ENCODE measurements at regions not wholly inside any gene's neighbourhood (a gene's known extent, or its start where the extent isn't known, plus 50 kb on each side); places are given as distances from the start of the nearest gene placed in this dataset.

- TF ChIP-seq POLR2AphosphoS5 (IDR thresholded peaks at IDR 0.05; ENCODE audit: borderline replicate concordance, low read depth, low read length): no peak
- TF ChIP-seq EZH2 (IDR thresholded peaks at IDR 0.05): no peak
Measured at GRCh38 chr6:23797041-23797440, 329.0 kb upstream of the NRSN1 start.
